Kidney (tissue), 13 donors: ENCODE measurements at regions not wholly inside any gene's neighbourhood (a gene's known extent, or its start where the extent isn't known, plus 50 kb on each side); places are given as distances from the start of the nearest gene placed in this dataset.

Source experiments
- DNase-seq, 5 donors: peaks; one replicate each; pipeline ENCODE4 v3.0.0-alpha.2; 2013 to 2020
- FAIRE-seq: peaks from 2 replicates; lab custom pipeline; 2012; peaks lifted over from hg19 to GRCh38; lab: Jason Lieb, UNC
- H3K27ac ChIP-seq, 2 donors: one replicate each; pipeline ENCODE4 v1.7.0; 2013; ENCODE audit warnings: low read depth in 2 of 2, low read length in 2 of 2, inconsistent platforms in 1 of 2
- H3K27me3 ChIP-seq: one replicate; pipeline ENCODE4 v1.7.1; 2013; ENCODE audit warnings: low read length, inconsistent platforms; ENCODE audit not compliant: control insufficient read depth, insufficient read depth
- H3K36me3 ChIP-seq, 3 donors: one replicate each; pipeline versions ENCODE4 v1.7.0 to v1.7.1; 2013; ENCODE audit warnings: low read length in 3 of 3, control low read depth in 1 of 3, inconsistent platforms in 1 of 3; ENCODE audit not compliant: insufficient read depth in 3 of 3, control insufficient read depth in 2 of 3
- H3K4me1 ChIP-seq, 3 donors: one replicate each; pipeline versions ENCODE4 v1.7.0 to v1.7.1; 2013; ENCODE audit warnings: low read length in 3 of 3, inconsistent platforms in 1 of 3, low read depth in 1 of 3; ENCODE audit not compliant: control insufficient read depth in 2 of 3, insufficient read depth in 2 of 3
- H3K4me3 ChIP-seq, 3 donors: one replicate each; pipeline versions ENCODE4 v1.7.0 to v1.8.1; 2013; ENCODE audit warnings: low read length in 3 of 3, control low read depth in 1 of 3, inconsistent platforms in 1 of 3
- H3K9ac ChIP-seq, 3 donors: one replicate each; pipeline versions ENCODE4 v1.7.0 to v1.7.1; 2013; ENCODE audit warnings: low read length in 3 of 3, control low read depth in 1 of 3, inconsistent platforms in 1 of 3
- H3K9me3 ChIP-seq, 3 donors: one replicate each; pipeline versions ENCODE4 v1.7.0 to v1.7.1; 2013; ENCODE audit warnings: low read length in 3 of 3, control low read depth in 1 of 3, inconsistent platforms in 1 of 3; ENCODE audit not compliant: control insufficient read depth in 2 of 3, insufficient read depth in 1 of 3
- CTCF ChIP-seq: IDR thresholded peaks from 3 replicates; pipeline ENCODE4 v1.5.1; 2012; ENCODE audit warnings: mild to moderate bottlenecking, moderate library complexity, borderline replicate concordance; ENCODE audit not compliant: insufficient read depth; ENCODE audit errors: extremely low read depth
- intact Hi-C: fragments of 100-400 bp; cut with DNase I; formaldehyde crosslinking; loops from one replicate; pipeline ENCODE4 v1.11.1; 2022
- donor health status: control.
- donor health status: control.
- donor health status: control.
- donor health status: control.
- donor health status: control.
- donor health status: DM: yes; HTN: yes; CAD: no.
- donor health status: Normal renal cell carcinoma (clear cell type).

DNA sequence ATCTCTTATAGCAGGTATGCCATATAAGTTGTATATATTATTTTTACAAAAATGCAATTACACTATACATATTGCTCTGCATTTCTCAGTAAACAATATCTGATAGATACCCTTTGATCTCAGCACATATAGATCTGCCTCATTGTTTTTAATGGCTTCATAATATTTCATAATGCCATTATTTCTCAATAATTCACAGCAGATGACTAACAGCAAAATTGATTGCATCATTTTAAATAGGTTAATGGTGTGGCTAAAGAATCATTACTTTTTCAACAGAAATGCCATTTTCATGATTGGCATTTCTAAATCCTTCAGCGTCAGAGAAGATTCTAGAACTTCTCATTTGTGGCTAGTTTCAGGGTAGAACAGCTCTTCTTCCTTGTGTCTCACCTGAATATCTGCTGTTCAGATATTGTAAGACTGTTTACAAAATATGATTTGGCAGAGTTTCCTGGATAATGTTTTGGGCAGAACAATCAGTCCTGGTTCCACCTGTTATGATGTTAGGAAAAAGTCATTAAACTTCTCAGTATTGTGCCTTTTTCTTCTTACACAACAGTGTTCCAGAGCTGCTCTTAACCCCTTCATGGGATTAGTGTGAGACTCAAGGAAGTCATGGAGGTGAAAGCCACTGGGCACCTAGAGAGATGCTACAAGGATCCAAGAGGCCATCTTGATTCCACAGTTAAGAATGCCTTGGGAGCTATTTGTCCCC is 397.6 kb upstream of the THBS1 start:
- TF ChIP-seq CTCF: no peak
- FAIRE-seq (no peak), DNase-seq (no peak)
- no peaks in the 10 kb centered on the region for H3K27me3 ChIP-seq
- H3K27ac ChIP-seq: no peak overlapping the region
- H3K4me1 ChIP-seq: peaks cover 0 to 4% (median 0%) of the 10 kb centered on the region in 3 donors
- no peaks in the 10 kb centered on the region for H3K36me3 ChIP-seq
- intact Hi-C loops: no loop called here
- no peak overlapping the region for H3K4me3 ChIP-seq
- no peaks in the 10 kb centered on the region for H3K9me3 ChIP-seq
- H3K9ac ChIP-seq: no peak overlapping the region

GRCh38 chr15:39184701-39185390 is 396.0 kb upstream of the THBS1 start:
- TF ChIP-seq CTCF: no peak
- FAIRE-seq: no peak
- Histone ChIP-seq H3K9ac (no peak overlapping the region), H3K9me3 (no peaks in the 10 kb centered on the region), H3K27me3 (no peaks in the 10 kb centered on the region), H3K4me3 (no peak overlapping the region), H3K4me1 (peaks cover 0 to 4% (median 0%) of the 10 kb centered on the region in 3 donors), H3K27ac (no peak overlapping the region), H3K36me3 (no peaks in the 10 kb centered on the region)
- intact Hi-C loops: no loop called here
- peak in 1 of 5 donors; percentile 47 for DNase-seq

GRCh38 chr15:39188314-39188713 is 392.6 kb upstream of the THBS1 start:
- Histone ChIP-seq H3K27me3 (no peaks in the 10 kb centered on the region), H3K9me3 (no peaks in the 10 kb centered on the region), H3K27ac (no peak overlapping the region), H3K9ac (no peak overlapping the region), H3K4me3 (no peak overlapping the region), H3K36me3 (no peaks in the 10 kb centered on the region), H3K4me1 (peaks cover 0 to 7% (median 0%) of the 10 kb centered on the region in 3 donors)
- TF ChIP-seq CTCF: no peak
- FAIRE-seq: no peak
- intact Hi-C loops: no loop called here
- DNase-seq: no peak
